HCT116 (cell line): ENCODE measurements at regions not wholly inside any gene's neighbourhood (a gene's known extent, or its start where the extent isn't known, plus 50 kb on each side); places are given as distances from the start of the nearest gene placed in this dataset.

ENCODE experiments used
- ATAC-seq: fragments of 200-7000 bp; cut with Tn5 transposase; 2 replicates; pipeline ENCODE4 v1.9.1; 2020; ENCODE audit warnings: mild to moderate bottlenecking, moderate library complexity
- BruUV-seq: library from RNA; stranded (reverse); fragments of 400-500 nt; replicated peaks from 2 replicates; lab custom pipeline; 2021; lab: Mats Ljungman, UMichigan
- CTCF ChIA-PET: fragments of 300-600 bp; sonication (Branson Sonifier 250); formaldehyde crosslinking; loops from one replicate; lab custom pipeline; 2021; ENCODE audit warnings: antibody characterized with exemption; lab: Charles Lee
- POLR2A ChIA-PET: fragments of 300-600, 350-600 bp; sonication (Branson Sonifier 250); formaldehyde crosslinking; loops from one replicate; lab custom pipeline; 2021; ENCODE audit warnings: antibody characterized with exemption; lab: Charles Lee
- RAD21 ChIA-PET, 2 experiments: fragments of 300-600 bp; sonication (Branson Sonifier 250); formaldehyde crosslinking; loops; one replicate each; lab custom pipeline; 2023; ENCODE audit warnings: low total read pairs in 2 of 2; ENCODE audit not compliant: uncharacterized antibody in 2 of 2, unreplicated experiment in 2 of 2, low non-redundant PET in 1 of 2; lab: Charles Lee
- DNase-seq: peaks from one replicate; pipeline ENCODE4 v3.0.0-alpha.2; 2010; ENCODE audit warnings: low read depth, low spot score
- H2AFZ ChIP-seq: fragments of 200-600 bp; shearing (Covaris generic), sonication (generic); 2 replicates; pipeline ENCODE4 v1.6.1; 2017; ENCODE audit warnings: low read depth, mixed run types, mixed read lengths, antibody characterized with exemption, low read length; ENCODE audit not compliant: poor library complexity, severe bottlenecking
- H3K27ac ChIP-seq: 2 replicates; pipeline ENCODE4 v1.5.1; 2012; ENCODE audit warnings: low read depth, low read length
- H3K27me3 ChIP-seq: fragments of 200-600 bp; sonication (generic); 2 replicates; pipeline ENCODE4 v1.6.1; 2016; ENCODE audit warnings: mixed run types, low read length, mixed read lengths; ENCODE audit not compliant: insufficient read depth
- H3K36me3 ChIP-seq, 2 experiments: fragments of 200-500 bp in 1 of 2; fragments of 200-600 bp in 1 of 2; sonication (Bioruptor generic) in 1 of 2; sonication (generic) in 1 of 2; 2 replicates each; pipeline versions ENCODE4 v1.5.1 to v1.6.1; 2014 to 2016; ENCODE audit warnings: low read length in 2 of 2, inconsistent platforms in 1 of 2, mixed read lengths in 1 of 2, mixed run types in 1 of 2; ENCODE audit not compliant: insufficient read depth in 2 of 2, control insufficient read depth in 1 of 2
- H3K4me1 ChIP-seq, 2 experiments: fragments of 200-600 bp in 1 of 2; sonication (generic) in 1 of 2; 2 replicates each; pipeline versions ENCODE4 v1.5.1 to v1.6.1; 2012 to 2017; ENCODE audit warnings: low read length in 2 of 2, inconsistent platforms in 1 of 2, mild to moderate bottlenecking in 1 of 2, mixed read lengths in 1 of 2, mixed run types in 1 of 2, moderate library complexity in 1 of 2; ENCODE audit not compliant: insufficient read depth in 2 of 2, control insufficient read depth in 1 of 2
- H3K4me2 ChIP-seq: fragments of 200-600 bp; sonication (generic); 2 replicates; pipeline ENCODE4 v1.6.1; 2017; ENCODE audit warnings: mixed run types, low read length, mixed read lengths
- H3K4me3 ChIP-seq, 2 experiments: fragments of 200-600 bp in 1 of 2; sonication (generic) in 1 of 2; replicated peaks in 1 of 2; 2 replicates each; pipeline ENCODE4 v1.5.1; 2011 to 2016; ENCODE audit warnings: low read length in 2 of 2, control low read depth in 1 of 2, low read depth in 1 of 2, mild to moderate bottlenecking in 1 of 2, mixed read lengths in 1 of 2, mixed run types in 1 of 2
- H3K79me2 ChIP-seq: fragments of 200-600 bp; sonication (generic); 2 replicates; pipeline ENCODE4 v1.6.1; 2017; ENCODE audit warnings: mild to moderate bottlenecking, mixed run types, low read length, moderate library complexity, mixed read lengths; ENCODE audit not compliant: insufficient read depth
- H3K9ac ChIP-seq: fragments of 200-600 bp; sonication (generic); 2 replicates; pipeline ENCODE4 v1.6.1; 2016; ENCODE audit warnings: low read length, mixed read lengths
- H3K9me2 ChIP-seq: fragments of 200-600 bp; sonication (generic), shearing (Covaris generic); 2 replicates; pipeline ENCODE4 v1.6.1; 2017; ENCODE audit warnings: mixed run types, mild to moderate bottlenecking, moderate library complexity; ENCODE audit not compliant: insufficient read depth
- H3K9me3 ChIP-seq, 2 experiments: fragments of 200-500 bp in 1 of 2; fragments of 200-600 bp in 1 of 2; sonication (Bioruptor generic) in 1 of 2; sonication (generic) in 1 of 2; 2 replicates each; pipeline ENCODE4 v1.6.1; 2014 to 2017; ENCODE audit warnings: low read length in 2 of 2, mixed read lengths in 2 of 2, inconsistent platforms in 1 of 2, low read depth in 1 of 2, mild to moderate bottlenecking in 1 of 2, mixed run types in 1 of 2, moderate library complexity in 1 of 2; ENCODE audit not compliant: control insufficient read depth in 1 of 2, insufficient read depth in 1 of 2
- H4K20me1 ChIP-seq: fragments of 200-600 bp; sonication (generic), shearing (Covaris generic); 2 replicates; pipeline ENCODE4 v1.6.1; 2017; ENCODE audit warnings: mixed run types, mild to moderate bottlenecking, moderate library complexity; ENCODE audit not compliant: insufficient read depth
- ATF3 ChIP-seq: IDR thresholded peaks from 2 replicates; pipeline ENCODE4 v1.6.1; 2012
- CEBPB ChIP-seq: IDR thresholded peaks from 2 replicates; pipeline ENCODE4 v1.6.1; 2012; ENCODE audit warnings: low read depth
- CTCF ChIP-seq, 3 experiments: fragments of 200-600 bp in 1 of 3; sonication (generic) in 1 of 3; IDR thresholded peaks in 2 of 3; conservative IDR thresholded peaks in 1 of 3; 2 replicates each; pipeline ENCODE4 v1.5.1; 2012 to 2017; ENCODE audit warnings: low read depth in 2 of 3, low read length in 2 of 3, antibody characterized with exemption in 1 of 3, borderline replicate concordance in 1 of 3, control low read depth in 1 of 3, mild to moderate bottlenecking in 1 of 3, mixed read lengths in 1 of 3, mixed run types in 1 of 3, moderate library complexity in 1 of 3; ENCODE audit not compliant: insufficient read depth in 1 of 3
- EGR1 ChIP-seq: IDR thresholded peaks from 2 replicates; pipeline ENCODE4 v1.6.1; 2012; ENCODE audit warnings: low read depth
- ELF1 ChIP-seq: IDR thresholded peaks from 2 replicates; pipeline ENCODE4 v1.6.1; 2012; ENCODE audit warnings: low read depth, borderline replicate concordance
- EZH2 ChIP-seq: fragments of 200-600 bp; sonication (generic); IDR thresholded peaks from 2 replicates; pipeline ENCODE4 v1.6.1; 2017; ENCODE audit warnings: antibody characterized with exemption, mixed run types
- FOSL1 ChIP-seq: IDR thresholded peaks from 2 replicates; pipeline ENCODE4 v1.6.1; 2012; ENCODE audit warnings: low read depth
- JUND ChIP-seq: IDR thresholded peaks from 2 replicates; pipeline ENCODE4 v1.6.1; 2012
- MAX ChIP-seq: IDR thresholded peaks from 2 replicates; pipeline ENCODE4 v1.6.1; 2012
- POLR2A ChIP-seq: IDR thresholded peaks from 2 replicates; pipeline ENCODE4 v1.7.0; 2011; ENCODE audit warnings: borderline replicate concordance; ENCODE audit not compliant: insufficient read depth, insufficient read length; ENCODE audit errors: extremely low read depth
- RAD21 ChIP-seq: IDR thresholded peaks from 2 replicates; pipeline ENCODE4 v1.6.1; 2012; ENCODE audit warnings: low read depth, mild to moderate bottlenecking
- SIN3A ChIP-seq: IDR thresholded peaks from 2 replicates; pipeline ENCODE4 v1.6.1; 2012; ENCODE audit warnings: low read depth
- SP1 ChIP-seq: IDR thresholded peaks from 2 replicates; pipeline ENCODE4 v1.6.1; 2012; ENCODE audit warnings: low read depth
- SRF ChIP-seq: IDR thresholded peaks from 2 replicates; pipeline ENCODE4 v1.6.1; 2012; ENCODE audit warnings: low read depth
- YY1 ChIP-seq: IDR thresholded peaks from 2 replicates; pipeline ENCODE4 v1.6.1; 2011; ENCODE audit warnings: low read length, low read depth, moderate library complexity, mild to moderate bottlenecking; ENCODE audit not compliant: insufficient replicate concordance; ENCODE audit errors: extremely low read depth
- ZBTB33 ChIP-seq: IDR thresholded peaks from 2 replicates; pipeline ENCODE4 v1.6.1; 2011; ENCODE audit warnings: mild to moderate bottlenecking, low read length, moderate library complexity; ENCODE audit not compliant: insufficient replicate concordance; ENCODE audit errors: extremely low read depth
- ZFX ChIP-seq: fragments of 450-650 bp; IDR thresholded peaks from 2 replicates; pipeline ENCODE4 v1.6.1; 2017
- ZNF274 ChIP-seq: fragments of 200-500 bp; sonication (Bioruptor generic); IDR thresholded peaks from 2 replicates; pipeline ENCODE4 v1.6.1; 2014; ENCODE audit warnings: mild to moderate bottlenecking, low read depth, low read length, inconsistent platforms
- intact Hi-C: fragments of 100-400 bp; cut with micrococcal nuclease; formaldehyde crosslinking; loops from 2 replicates; pipeline ENCODE4 v1.10.0; 2022

GRCh38 chr10:110380293-110380692 lies 75.6 kb upstream of the SMNDC1 start:
- ATAC-seq (no peak), DNase-seq (no peak)
- BruUV-seq = no TSS peak
- ChIA-PET CTCF (no interaction called here), POLR2A (no interaction called here), RAD21 (no interaction called here)
- Histone ChIP-seq H3K36me3 (no peaks in the 10 kb centered on the region), H3K4me2 (no peak overlapping the region), H3K9ac (no peak overlapping the region), H3K4me1 (peaks cover 0 to 14% of the 10 kb centered on the region in 2 experiments; a peak in 3 of 4 replicates), H3K9me3 (no peaks in the 10 kb centered on the region), H3K27ac (no peak overlapping the region), H3K4me3 (no peak overlapping the region), H4K20me1 (no peaks in the 10 kb centered on the region), H3K79me2 (no peaks in the 10 kb centered on the region), H2AFZ (peak overlapping the region; percentile 15), H3K27me3 (no peaks in the 10 kb centered on the region), H3K9me2 (no peaks in the 10 kb centered on the region)
- TF ChIP-seq CTCF (IDR thresholded peaks at IDR 0.05 in 2 of 3, conservative IDR thresholded peaks at IDR 0.05 in 1 of 3; ENCODE audit: borderline replicate concordance in 1 of 3, insufficient read depth in 1 of 3, low read depth in 2 of 3, low read length in 2 of 3) (no peak), CEBPB (no peak), ATF3 (no peak), SP1 (no peak), ZBTB33 (no peak), EZH2 (no peak), SRF (no peak), SIN3A (no peak), ZNF274 (no peak), JUND (no peak), YY1 (no peak), ELF1 (no peak), POLR2A (no peak), MAX (no peak), RAD21 (no peak), EGR1 (no peak), ZFX (no peak), FOSL1 (no peak)
- intact Hi-C loops = no loop called here
